Glutamatergic neuron (in vitro differentiated cells): ENCODE measurements at regions not wholly inside any gene's neighbourhood (a gene's known extent, or its start where the extent isn't known, plus 50 kb on each side); places are given as distances from the start of the nearest gene placed in this dataset.

ENCODE experiments used
- DNase-seq: peaks from one replicate; pipeline ENCODE4 v3.0.0; 2022
- H3K27ac Mint-ChIP-seq: one replicate; pipeline ENCODE4 v1.8.0; 2020; ENCODE audit warnings: mild to moderate bottlenecking, mixed read lengths, inconsistent platforms; ENCODE audit not compliant: unreplicated experiment
- H3K27me3 Mint-ChIP-seq: one replicate; pipeline ENCODE4 v1.8.0; 2020; ENCODE audit warnings: mild to moderate bottlenecking, moderate library complexity, mixed read lengths, inconsistent platforms; ENCODE audit not compliant: unreplicated experiment
- H3K36me3 Mint-ChIP-seq: one replicate; pipeline ENCODE4 v1.8.0; 2020; ENCODE audit warnings: mild to moderate bottlenecking, mixed read lengths, inconsistent platforms; ENCODE audit not compliant: unreplicated experiment
- H3K4me1 Mint-ChIP-seq: one replicate; pipeline ENCODE4 v1.8.0; 2020; ENCODE audit warnings: mild to moderate bottlenecking, low read depth, mixed read lengths, inconsistent platforms; ENCODE audit not compliant: unreplicated experiment
- H3K4me3 Mint-ChIP-seq: one replicate; pipeline ENCODE4 v1.8.0; 2020; ENCODE audit warnings: mild to moderate bottlenecking, mixed read lengths, inconsistent platforms; ENCODE audit not compliant: unreplicated experiment
- H3K9me3 Mint-ChIP-seq: one replicate; pipeline ENCODE4 v1.8.0; 2020; ENCODE audit warnings: mild to moderate bottlenecking, moderate library complexity, mixed read lengths, inconsistent platforms; ENCODE audit not compliant: unreplicated experiment
- CTCF ChIP-seq: fragments of 200-600 bp; sonication (generic); IDR thresholded peaks from one replicate; pipeline ENCODE4 v1.5.0; 2021; ENCODE audit not compliant: partially characterized antibody, unreplicated experiment

GRCh38 chr9:1198085-1198484 is 147.9 kb downstream of the DMRT2 start:
- Mint-ChIP-seq H3K27me3 (no peaks in the 10 kb centered on the region), H3K36me3 (no peaks in the 10 kb centered on the region), H3K9me3 (no peaks in the 10 kb centered on the region), H3K27ac (no peak overlapping the region), H3K4me3 (no peak overlapping the region), H3K4me1 (no peaks in the 10 kb centered on the region)
- no peak for TF ChIP-seq CTCF
- DNase-seq: no peak

- H3K27me3 Mint-ChIP-seq: no peaks in the 10 kb centered on the region
Measured at GRCh38 chr9:1200847-1201251, 150.7 kb downstream of the DMRT2 start.

GRCh38 chr9:1201262-1201661 is 151.1 kb downstream of the DMRT2 start:
- Mint-ChIP-seq H3K4me1 (no peaks in the 10 kb centered on the region), H3K27me3 (no peaks in the 10 kb centered on the region), H3K9me3 (no peaks in the 10 kb centered on the region), H3K36me3 (no peaks in the 10 kb centered on the region), H3K27ac (no peak overlapping the region), H3K4me3 (no peak overlapping the region)
- TF ChIP-seq CTCF: no peak
- no peak for DNase-seq

More at GRCh38 chr9:1200847-1201251, 150.7 kb downstream of the DMRT2 start:
- no peak for DNase-seq
- Mint-ChIP-seq H3K36me3 (no peaks in the 10 kb centered on the region), H3K27ac (no peak overlapping the region), H3K4me3 (no peak overlapping the region), H3K9me3 (no peaks in the 10 kb centered on the region), H3K4me1 (no peaks in the 10 kb centered on the region)
- no peak for TF ChIP-seq CTCF

GRCh38 chr9:1201901-1202300 is 151.7 kb downstream of the DMRT2 start:
- TF ChIP-seq CTCF: no peak
- H3K36me3 Mint-ChIP-seq: no peaks in the 10 kb centered on the region
- H3K4me3 Mint-ChIP-seq: no peak overlapping the region
- H3K9me3 Mint-ChIP-seq: no peaks in the 10 kb centered on the region
- no peaks in the 10 kb centered on the region for H3K4me1 Mint-ChIP-seq
- no peak for DNase-seq
- H3K27ac Mint-ChIP-seq: no peak overlapping the region
- no peaks in the 10 kb centered on the region for H3K27me3 Mint-ChIP-seq

- no peaks in the 10 kb centered on the region for H3K4me1 Mint-ChIP-seq
- H3K4me3 Mint-ChIP-seq: no peak overlapping the region
- no peak overlapping the region for H3K27ac Mint-ChIP-seq
- H3K36me3 Mint-ChIP-seq: no peaks in the 10 kb centered on the region
- DNase-seq: no peak
- H3K9me3 Mint-ChIP-seq: no peaks in the 10 kb centered on the region
- no peaks in the 10 kb centered on the region for H3K27me3 Mint-ChIP-seq
- no peak for TF ChIP-seq CTCF
Measured at GRCh38 chr9:1202512-1203280, 152.5 kb downstream of the DMRT2 start.
